HG02610 (cell line): ENCODE measurements at regions not wholly inside any gene's neighbourhood (a gene's known extent, or its start where the extent isn't known, plus 50 kb on each side); places are given as distances from the start of the nearest gene placed in this dataset.

ENCODE experiments used
- ATAC-seq: cut with Tn5 transposase; IDR thresholded peaks from one replicate; pipeline ENCODE4 v1.9.1; 2021; ENCODE audit warnings: mild to moderate bottlenecking, moderate library complexity; ENCODE audit not compliant: unreplicated experiment

GRCh38 chr21:19771881-19772280 lies 1226.3 kb upstream of the NCAM2 start:
- no peak for ATAC-seq

DNA sequence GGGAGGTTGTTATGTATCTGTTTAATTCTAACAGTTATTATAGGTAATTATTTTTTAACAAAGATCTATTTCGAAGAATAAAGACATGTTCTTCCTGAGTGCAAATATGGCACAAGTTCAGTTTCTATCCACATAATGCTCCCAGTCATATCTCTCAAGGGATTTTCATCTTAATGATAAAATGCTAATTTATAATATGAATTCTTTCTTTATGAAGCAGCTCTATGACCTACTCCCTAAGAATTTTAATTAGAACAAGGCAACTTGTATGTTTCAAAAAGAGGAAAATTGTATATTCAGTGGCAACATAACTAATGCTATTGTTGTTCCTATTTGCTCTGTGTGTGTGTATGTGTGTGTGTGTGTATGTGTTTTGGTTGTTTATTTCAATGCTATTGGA lies 1222.1 kb upstream of the NCAM2 start:
- ATAC-seq = no peak

DNA sequence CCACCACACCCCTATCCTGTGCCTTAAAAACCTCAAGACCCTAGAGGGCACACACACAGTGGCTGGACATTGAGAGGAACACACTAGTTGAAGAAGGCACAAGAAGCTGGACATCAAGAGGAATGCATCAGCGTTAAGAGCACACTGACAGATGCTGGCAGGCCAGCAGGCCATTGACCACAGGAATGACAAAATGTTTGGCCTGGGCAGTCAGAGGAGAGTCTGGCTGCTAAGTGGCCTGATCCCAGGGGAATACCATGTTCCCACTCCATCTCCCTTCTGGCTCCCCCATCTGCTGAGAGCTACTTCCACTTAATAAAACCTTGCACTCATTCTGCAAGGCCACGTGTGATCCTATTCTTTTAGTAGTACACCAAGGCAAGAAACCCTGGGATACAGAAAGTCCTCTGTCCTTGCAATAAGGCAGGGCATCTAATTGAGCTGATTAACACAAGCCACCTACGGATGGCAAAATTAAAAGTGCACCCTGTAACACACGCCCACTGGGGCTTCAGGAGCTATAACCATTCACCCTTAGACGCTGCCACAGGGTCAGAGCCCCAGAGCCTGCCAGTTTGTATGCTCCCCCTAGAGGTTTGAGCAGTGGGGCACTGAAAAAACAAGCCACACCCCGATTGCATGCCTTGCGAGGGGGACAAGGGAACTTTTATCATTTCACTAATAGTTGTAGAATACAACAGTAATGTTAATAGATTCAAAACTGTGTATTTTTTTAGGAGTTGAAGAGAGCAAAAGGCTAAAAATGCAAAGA lies 1216.1 kb upstream of the NCAM2 start:
- ATAC-seq = no peak

DNA sequence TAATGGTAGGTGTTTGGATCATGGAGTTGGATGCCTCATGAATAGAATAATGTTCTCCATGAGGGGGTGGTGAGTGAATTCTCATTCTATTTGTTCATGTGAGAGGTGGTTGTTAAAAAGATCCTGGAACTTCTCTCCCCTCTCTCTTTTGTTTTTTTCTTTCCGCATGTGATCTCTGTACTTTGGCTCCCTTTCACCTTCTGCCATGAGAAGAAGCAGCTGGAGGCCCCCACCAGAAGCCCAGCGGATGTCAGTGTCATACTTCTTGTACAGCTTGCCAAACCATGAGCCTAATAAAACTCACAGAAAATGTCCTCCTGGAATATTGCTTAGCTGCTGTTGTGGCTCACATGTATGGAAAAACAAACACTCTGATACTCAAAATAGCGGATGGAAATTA lies 1212.3 kb upstream of the NCAM2 start:
- no peak for ATAC-seq

- ATAC-seq = no peak
These were observed 1206.2 kb upstream of the NCAM2 start for GRCh38 chr21:19792004-19792403.

DNA sequence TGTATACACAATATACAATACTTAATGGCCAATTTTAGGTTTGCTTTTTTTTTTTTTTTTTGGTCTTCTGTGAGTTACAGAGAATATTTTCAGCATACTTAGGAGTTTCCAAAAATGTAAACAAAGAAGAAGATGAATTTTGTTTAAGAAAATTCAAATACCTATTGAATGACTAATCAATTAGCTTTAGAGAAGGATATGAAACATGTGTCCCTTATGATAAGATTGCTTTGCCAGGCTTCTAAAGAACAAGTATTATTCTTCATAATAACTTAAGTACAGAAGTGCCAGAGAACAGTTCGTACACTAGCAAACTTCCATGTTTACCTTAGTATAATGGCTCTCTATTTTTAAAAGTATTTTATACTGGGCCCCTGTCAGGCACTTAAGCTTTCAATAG lies 1191.0 kb upstream of the NCAM2 start:
- no peak for ATAC-seq

- no peak for ATAC-seq
These were observed 1187.4 kb upstream of the NCAM2 start for GRCh38 chr21:19810779-19811178.

DNA sequence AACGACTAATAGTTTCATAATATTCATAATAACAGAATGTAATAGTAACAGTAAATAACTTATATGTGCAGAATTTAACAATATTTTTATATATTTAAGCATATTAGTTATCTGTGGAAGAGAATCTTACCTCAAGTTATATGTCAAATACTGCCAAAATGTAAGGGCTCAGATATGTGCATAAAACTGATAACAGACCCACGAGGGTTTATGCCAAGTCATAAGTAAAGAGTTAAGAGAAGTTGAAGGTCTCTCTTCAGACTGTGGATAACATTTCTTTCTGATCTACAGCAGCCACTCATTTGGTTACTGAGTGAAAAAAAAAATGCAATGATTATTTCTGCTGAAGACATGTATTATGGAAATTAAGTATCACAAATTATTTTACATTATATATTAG lies 1167.8 kb upstream of the NCAM2 start:
- no peak for ATAC-seq

- no peak for ATAC-seq
These were observed 1165.7 kb upstream of the NCAM2 start for GRCh38 chr21:19832551-19832950.

- no peak for ATAC-seq
These were observed 1165.1 kb upstream of the NCAM2 start for GRCh38 chr21:19833082-19833481.

DNA sequence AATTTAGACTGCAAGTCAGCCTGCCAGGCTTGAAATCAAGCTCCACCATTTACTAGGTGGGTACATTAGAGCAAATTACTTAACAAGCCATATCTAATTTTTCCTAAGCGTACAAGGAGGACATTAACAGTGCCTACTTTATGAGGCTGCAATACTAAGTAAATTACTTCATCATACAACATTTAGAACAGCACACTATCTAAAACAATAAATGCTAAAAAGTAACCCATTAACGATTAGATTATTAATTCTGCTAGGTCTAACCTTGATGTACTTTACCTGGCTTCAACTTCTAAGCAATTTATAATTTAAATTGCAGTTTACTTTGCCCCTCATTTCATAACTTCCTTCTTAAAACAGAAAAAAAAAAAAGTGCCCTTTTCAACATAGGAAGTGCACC lies 1155.6 kb upstream of the NCAM2 start:
- ATAC-seq = no peak

DNA sequence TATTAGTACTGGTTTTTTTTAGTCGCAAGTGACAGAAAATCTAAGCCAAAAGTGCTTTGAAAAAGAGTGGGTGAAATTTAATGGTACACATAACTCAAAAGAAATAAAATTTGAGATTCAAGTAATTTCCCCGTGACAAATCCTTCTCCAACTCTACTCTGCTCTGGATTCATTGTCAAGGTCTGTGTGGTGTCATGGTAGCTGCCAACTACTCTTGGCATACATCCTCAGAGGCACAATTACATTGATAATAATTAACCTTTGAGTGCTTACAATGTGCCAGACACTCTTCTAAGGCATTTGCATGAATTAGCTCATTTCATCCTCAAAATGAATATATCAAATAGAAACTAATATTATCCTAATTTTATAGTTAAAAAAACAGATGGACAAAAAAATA lies 1153.9 kb upstream of the NCAM2 start:
- ATAC-seq = no peak

GRCh38 chr21:19850157-19850556 lies 1148.1 kb upstream of the NCAM2 start:
- no peak for ATAC-seq

- ATAC-seq = no peak
These were observed 1145.1 kb upstream of the NCAM2 start for GRCh38 chr21:19853061-19853460.

GRCh38 chr21:19853709-19854575 lies 1144.3 kb upstream of the NCAM2 start:
- no peak for ATAC-seq

DNA sequence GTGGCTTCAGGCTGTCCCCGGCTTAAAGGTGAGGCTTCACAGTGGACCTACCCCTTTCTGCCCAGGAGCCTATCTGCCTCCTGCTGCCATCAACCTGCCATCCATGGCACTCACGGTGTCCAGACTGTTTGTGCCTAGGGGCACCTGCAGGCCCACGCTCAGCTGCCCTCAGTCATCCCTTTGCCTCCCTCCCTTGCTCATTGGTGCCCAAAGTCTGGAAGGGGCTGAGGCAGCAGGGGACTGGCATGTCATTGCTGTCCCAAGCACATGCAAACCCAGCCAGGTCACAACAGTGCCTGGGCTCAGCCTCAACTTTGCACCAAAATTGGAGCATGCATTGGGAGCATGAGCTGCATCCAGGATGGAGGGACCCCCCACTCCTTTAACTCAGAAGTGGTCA lies 1142.7 kb upstream of the NCAM2 start:
- ATAC-seq = no peak

DNA sequence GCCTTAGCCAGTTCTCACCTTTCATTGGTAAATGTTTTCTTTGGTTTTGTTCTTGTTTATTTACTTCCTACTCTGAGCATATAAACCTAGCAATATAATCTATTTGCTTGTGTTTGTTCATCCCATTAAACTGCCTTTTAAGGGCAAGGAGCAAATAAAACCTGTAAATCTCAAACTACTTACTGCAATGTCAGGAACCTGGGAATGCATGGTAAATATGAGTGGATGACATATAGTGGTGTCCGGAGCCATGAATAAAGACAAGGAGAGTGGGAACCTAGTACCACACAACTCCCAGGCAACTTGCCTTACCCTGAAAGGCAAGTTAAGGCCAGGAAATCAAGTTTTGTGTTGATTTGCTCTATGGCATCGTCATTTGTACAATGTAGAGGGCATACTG lies 1133.7 kb upstream of the NCAM2 start:
- no peak for ATAC-seq

DNA sequence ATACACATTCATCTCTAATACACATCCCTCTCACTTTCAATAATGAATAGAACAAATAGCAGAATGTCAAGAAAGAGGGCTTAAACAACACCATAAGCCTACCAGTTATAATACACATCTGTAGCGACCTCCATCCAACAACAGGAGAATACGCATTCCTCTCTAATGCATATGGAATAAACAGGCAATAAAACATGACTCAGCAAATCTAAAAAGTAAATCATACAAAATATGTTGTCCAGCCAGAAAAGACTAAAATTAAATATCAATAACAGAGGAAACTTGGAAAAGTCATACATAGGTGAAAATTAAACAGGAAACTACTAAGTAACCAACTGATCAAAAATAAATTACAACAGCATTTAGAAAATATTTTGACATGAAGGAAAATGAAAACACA lies 1127.5 kb upstream of the NCAM2 start:
- ATAC-seq = no peak

DNA sequence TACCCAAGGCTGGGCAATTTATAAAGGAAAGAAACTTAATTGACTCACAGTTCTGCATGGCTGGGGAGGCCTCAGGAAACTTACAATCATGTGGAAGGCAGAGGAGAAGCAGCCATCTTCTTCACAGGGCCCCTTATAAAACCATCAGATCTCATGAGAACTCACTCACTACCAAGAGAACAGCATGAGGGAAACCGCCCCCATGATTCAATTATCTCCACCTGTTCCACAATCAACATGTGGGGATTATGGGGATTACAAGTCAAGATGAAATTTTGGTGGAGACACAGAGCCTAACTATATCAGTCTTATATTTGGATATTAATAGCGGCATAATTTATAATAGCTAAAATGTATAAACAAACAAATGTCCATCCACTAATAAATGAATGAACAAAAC lies 1123.7 kb upstream of the NCAM2 start:
- ATAC-seq = no peak

DNA sequence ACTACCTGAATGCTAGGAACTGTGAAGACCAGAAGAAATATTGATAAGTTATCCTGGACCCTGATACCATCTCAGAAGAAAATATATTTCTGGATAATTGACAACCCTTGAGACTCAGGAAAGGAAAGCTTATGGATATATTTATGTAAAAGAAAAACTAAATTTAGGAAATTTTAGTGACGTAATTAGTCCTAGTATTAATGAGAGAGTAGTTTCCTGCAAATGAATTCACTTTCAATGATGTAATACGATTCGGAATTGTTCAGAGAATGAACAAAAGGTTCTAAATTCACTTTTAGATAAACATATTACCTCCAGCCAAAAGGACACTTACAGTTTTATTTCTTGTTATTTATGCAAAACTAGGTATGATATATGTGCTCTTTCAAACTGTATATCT lies 1120.1 kb upstream of the NCAM2 start:
- ATAC-seq = no peak

DNA sequence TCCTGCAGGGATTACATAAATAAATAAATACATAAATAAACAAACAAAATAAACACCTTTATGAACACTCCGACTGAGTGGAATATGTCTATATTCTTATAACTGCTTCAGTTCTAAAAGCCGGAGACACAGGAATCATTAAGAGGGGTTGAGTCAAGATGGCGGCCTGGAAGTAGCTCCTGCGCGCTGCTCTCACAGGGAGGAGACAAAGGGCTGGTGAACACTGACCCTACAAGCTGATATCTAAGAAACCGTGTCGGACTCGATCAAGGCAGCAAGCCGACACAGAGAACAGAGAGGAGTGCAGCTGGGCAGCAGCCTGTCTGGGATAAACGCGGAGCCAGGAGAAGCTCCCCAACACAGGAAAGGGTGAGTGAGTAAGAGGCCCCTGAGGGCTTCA lies 1098.6 kb upstream of the NCAM2 start:
- ATAC-seq = no peak

DNA sequence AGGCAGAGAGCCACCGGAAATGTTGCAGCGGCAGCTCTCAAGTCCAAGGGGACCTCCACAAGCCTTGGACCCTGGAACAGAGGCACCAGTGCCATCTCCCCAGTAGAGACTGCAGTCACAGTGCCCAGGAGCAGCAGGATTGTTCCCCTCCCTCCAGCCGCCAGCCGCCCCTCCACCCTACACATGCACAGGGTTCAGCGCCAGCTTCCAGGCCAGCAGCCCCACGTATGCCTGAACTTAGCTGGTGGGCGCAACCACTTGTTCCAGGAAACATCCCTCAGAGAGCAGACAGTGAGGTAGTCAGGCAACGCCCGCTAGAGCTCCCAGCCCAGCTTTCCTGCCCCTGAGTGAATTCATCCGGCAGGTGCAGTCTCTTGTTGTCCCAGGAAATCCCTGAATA lies 1098.1 kb upstream of the NCAM2 start:
- no peak for ATAC-seq
